Fibroblast of mammary gland (primary cell): ENCODE measurements at regions not wholly inside any gene's neighbourhood (a gene's known extent, or its start where the extent isn't known, plus 50 kb on each side); places are given as distances from the start of the nearest gene placed in this dataset.

Experiments
- DNase-seq: peaks from one replicate; pipeline ENCODE4 v3.0.0-alpha.2; 2010; ENCODE audit warnings: low read depth
- H3K4me3 ChIP-seq: 2 replicates; pipeline ENCODE4 v1.5.1; 2011; ENCODE audit warnings: low read depth, mild to moderate bottlenecking, low read length, moderate library complexity; ENCODE audit not compliant: control insufficient read depth
- CTCF ChIP-seq: conservative IDR thresholded peaks from 2 replicates; pipeline ENCODE4 v1.5.1; 2011; ENCODE audit warnings: low read depth, low read length, inconsistent platforms; ENCODE audit not compliant: control insufficient read depth, insufficient read depth

- no peak for TF ChIP-seq CTCF
- no peak overlapping the region for H3K4me3 ChIP-seq
- no peak for DNase-seq
These were observed 430.2 kb upstream of the TMPO start for GRCh38 chr12:98085046-98085755.

- no peak for TF ChIP-seq CTCF
- no peak overlapping the region for H3K4me3 ChIP-seq
- DNase-seq, result no peak
These were observed 424.7 kb upstream of the TMPO start for GRCh38 chr12:98090731-98091130.

GRCh38 chr12:98096436-98096835 lies 419.0 kb upstream of the TMPO start:
- no peak for TF ChIP-seq CTCF
- DNase-seq, result peak; percentile 0

GRCh38 chr12:98106031-98106683 lies 409.2 kb upstream of the TMPO start:
- TF ChIP-seq CTCF, result no peak
- DNase-seq, result no peak
- H3K4me3 ChIP-seq, result no peak overlapping the region

More at GRCh38 chr12:98096436-98096835, 419.0 kb upstream of the TMPO start:
- no peak overlapping the region for H3K4me3 ChIP-seq

- no peak for DNase-seq
- H3K4me3 ChIP-seq, result no peak overlapping the region
- no peak for TF ChIP-seq CTCF
These were observed 406.1 kb upstream of the TMPO start for GRCh38 chr12:98109266-98109665.

GRCh38 chr12:98110536-98110935 lies 404.9 kb upstream of the TMPO start:
- TF ChIP-seq CTCF, result no peak
- no peak overlapping the region for H3K4me3 ChIP-seq
- DNase-seq, result no peak
